ENCODE measurements at regions not wholly inside any gene's neighbourhood (a gene's known extent, or its start where the extent isn't known, plus 50 kb on each side); places are given as distances from the start of the nearest gene placed in this dataset.
"Not testable (repeated sequence)": the region's sequence is repeated elsewhere in the genome, so short reads cannot be mapped to it uniquely, and the experiment has no call there.

GRCh38 chr14:104405360-104406226, 174.0 kb upstream of the C14orf180 start:
- no peaks in the 10 kb centered on the region for H3K27me3 ChIP-seq (ENCODE audit: insufficient read depth, low read length)
- H3K9me3 ChIP-seq (ENCODE audit: low read depth, low read length): no peaks in the 10 kb centered on the region
- H3K4me1 ChIP-seq (ENCODE audit: insufficient read depth, low read length): no peaks in the 10 kb centered on the region
- no peak overlapping the region for H3K4me2 ChIP-seq (ENCODE audit: insufficient read depth, low read length)
- no peak overlapping the region for H3K27ac ChIP-seq (ENCODE audit: low read depth, low read length)
- no peak for TF ChIP-seq CTCF (IDR thresholded peaks at IDR 0.05; ENCODE audit: extremely low read depth, low read depth, low read length)
- DNase-seq (ENCODE audit: insufficient read length, low spot score, missing footprints): peak; percentile 14
- H2AFZ ChIP-seq (ENCODE audit: low read length): no peak overlapping the region
- H3K4me3 ChIP-seq (ENCODE audit: insufficient read depth, low read length): no peak overlapping the region
- H4K20me1 ChIP-seq (ENCODE audit: insufficient read depth, low read length): no peaks in the 10 kb centered on the region
- no peaks in the 10 kb centered on the region for H3K79me2 ChIP-seq (ENCODE audit: insufficient read depth, low read length)
- no peaks in the 10 kb centered on the region for H3K36me3 ChIP-seq (ENCODE audit: insufficient read depth, low read length)

DNA sequence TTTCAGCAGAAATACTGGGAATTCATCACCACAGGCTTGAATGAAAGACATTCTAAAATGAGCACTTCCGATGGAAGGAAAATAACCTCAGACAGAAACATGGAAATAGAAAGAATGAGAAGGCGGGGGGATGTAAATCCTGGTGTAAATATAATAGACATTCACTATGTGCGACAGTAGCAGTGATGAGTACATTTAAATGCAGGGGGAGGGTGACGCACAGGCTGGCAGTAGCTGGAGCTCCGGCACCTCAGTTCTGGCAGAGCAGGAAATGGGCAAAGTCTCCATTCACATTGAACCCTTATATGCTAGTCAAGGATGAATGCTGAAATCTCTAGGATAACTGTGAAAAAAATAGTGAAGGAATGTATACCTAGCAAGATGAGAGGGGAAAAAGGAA, 172.7 kb upstream of the C14orf180 start:
- H3K79me2 ChIP-seq (ENCODE audit: insufficient read depth, low read length): no peaks in the 10 kb centered on the region
- no peaks in the 10 kb centered on the region for H3K27me3 ChIP-seq (ENCODE audit: insufficient read depth, low read length)
- no peaks in the 10 kb centered on the region for H3K9me3 ChIP-seq (ENCODE audit: low read depth, low read length)
- H3K4me3 ChIP-seq (ENCODE audit: insufficient read depth, low read length): no peak overlapping the region
- no peak for TF ChIP-seq CTCF (IDR thresholded peaks at IDR 0.05; ENCODE audit: extremely low read depth, low read depth, low read length)
- DNase-seq (ENCODE audit: insufficient read length, low spot score, missing footprints): no peak
- H3K4me1 ChIP-seq (ENCODE audit: insufficient read depth, low read length): no peaks in the 10 kb centered on the region
- no peaks in the 10 kb centered on the region for H4K20me1 ChIP-seq (ENCODE audit: insufficient read depth, low read length)
- no peaks in the 10 kb centered on the region for H3K36me3 ChIP-seq (ENCODE audit: insufficient read depth, low read length)
- H3K27ac ChIP-seq (ENCODE audit: low read depth, low read length): no peak overlapping the region
- no peak overlapping the region for H3K4me2 ChIP-seq (ENCODE audit: insufficient read depth, low read length)
- no peak overlapping the region for H2AFZ ChIP-seq (ENCODE audit: low read length)

DNA sequence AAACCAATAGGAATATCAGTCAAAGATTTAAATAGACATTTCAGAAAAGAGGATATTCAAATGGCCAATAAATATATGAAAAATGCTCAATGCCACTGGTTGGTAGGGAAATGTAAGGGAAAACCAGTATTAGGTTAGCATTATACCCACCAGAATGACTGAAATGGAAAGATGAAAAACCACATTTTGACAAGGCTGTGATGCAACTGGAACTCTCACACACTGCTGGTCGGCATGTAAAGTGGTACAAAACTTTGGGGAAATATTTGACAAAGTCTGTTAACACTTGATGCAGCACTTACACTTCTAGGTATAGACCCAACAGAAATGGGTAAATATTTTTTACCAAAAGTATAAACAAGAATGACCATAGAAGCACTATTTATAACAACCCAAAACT, 163.2 kb upstream of the C14orf180 start:
- no peak for DNase-seq (ENCODE audit: insufficient read length, low spot score, missing footprints)
- Histone ChIP-seq H3K9me3 (ENCODE audit: low read depth, low read length) (no peaks in the 10 kb centered on the region), H3K79me2 (ENCODE audit: insufficient read depth, low read length) (no peaks in the 10 kb centered on the region), H4K20me1 (ENCODE audit: insufficient read depth, low read length) (no peaks in the 10 kb centered on the region), H3K4me1 (ENCODE audit: insufficient read depth, low read length) (no peaks in the 10 kb centered on the region), H2AFZ (ENCODE audit: low read length) (no peak overlapping the region), H3K27me3 (ENCODE audit: insufficient read depth, low read length) (no peaks in the 10 kb centered on the region), H3K4me3 (ENCODE audit: insufficient read depth, low read length) (no peak overlapping the region), H3K27ac (ENCODE audit: low read depth, low read length) (no peak overlapping the region), H3K4me2 (ENCODE audit: insufficient read depth, low read length) (no peak overlapping the region), H3K36me3 (ENCODE audit: insufficient read depth, low read length) (no peaks in the 10 kb centered on the region)
- TF ChIP-seq CTCF (IDR thresholded peaks at IDR 0.05; ENCODE audit: extremely low read depth, low read depth, low read length): no peak

DNA sequence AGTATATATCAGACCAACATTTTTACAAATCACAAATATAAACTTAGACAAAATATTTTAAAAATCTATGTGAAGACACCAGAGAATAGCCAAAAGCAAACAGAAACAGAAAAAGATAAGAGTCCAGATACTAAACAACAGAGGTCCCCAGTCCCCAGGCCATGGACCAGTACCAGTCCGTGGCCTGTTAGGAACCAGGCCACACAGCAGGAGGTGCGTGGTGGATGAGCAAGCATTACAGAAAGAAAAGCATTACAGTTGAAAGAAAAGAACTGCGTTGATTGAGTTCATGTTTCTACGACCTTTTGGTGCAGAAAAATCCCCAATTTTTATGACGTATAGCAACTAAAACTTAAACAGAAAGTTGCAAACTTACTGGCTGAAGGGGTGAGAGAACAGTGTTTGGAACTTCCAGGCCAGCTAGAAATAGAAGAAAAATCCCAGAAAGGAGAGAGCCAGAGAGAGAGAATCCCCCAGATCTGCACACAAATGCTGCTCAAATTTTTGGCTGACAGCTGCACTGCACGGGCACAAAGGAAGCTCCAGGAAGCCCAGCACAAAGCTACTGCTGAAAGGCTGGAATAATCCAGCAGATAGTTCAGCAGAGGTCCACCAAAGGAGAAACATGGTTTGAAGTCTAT, 159.6 kb upstream of the C14orf180 start:
- TF ChIP-seq CTCF (IDR thresholded peaks at IDR 0.05; ENCODE audit: extremely low read depth, low read depth, low read length): no peak
- Histone ChIP-seq H3K36me3 (ENCODE audit: insufficient read depth, low read length) (no peaks in the 10 kb centered on the region), H3K9me3 (ENCODE audit: low read depth, low read length) (no peaks in the 10 kb centered on the region), H4K20me1 (ENCODE audit: insufficient read depth, low read length) (no peaks in the 10 kb centered on the region), H3K27me3 (ENCODE audit: insufficient read depth, low read length) (no peaks in the 10 kb centered on the region), H2AFZ (ENCODE audit: low read length) (no peak overlapping the region), H3K4me3 (ENCODE audit: insufficient read depth, low read length) (no peak overlapping the region), H3K27ac (ENCODE audit: low read depth, low read length) (no peak overlapping the region), H3K4me1 (ENCODE audit: insufficient read depth, low read length) (no peaks in the 10 kb centered on the region), H3K4me2 (ENCODE audit: insufficient read depth, low read length) (no peak overlapping the region), H3K79me2 (ENCODE audit: insufficient read depth, low read length) (no peaks in the 10 kb centered on the region)
- DNase-seq (ENCODE audit: insufficient read length, low spot score, missing footprints): peak; percentile 66

GRCh38 chr14:104420523-104420922, 159.0 kb upstream of the C14orf180 start:
- not testable (repeated sequence) for H4K20me1 ChIP-seq (ENCODE audit: insufficient read depth, low read length); H3K4me2 ChIP-seq (ENCODE audit: insufficient read depth, low read length); H3K36me3 ChIP-seq (ENCODE audit: insufficient read depth, low read length); H3K4me3 ChIP-seq (ENCODE audit: insufficient read depth, low read length); H3K4me1 ChIP-seq (ENCODE audit: insufficient read depth, low read length); H3K27ac ChIP-seq (ENCODE audit: low read depth, low read length); DNase-seq (ENCODE audit: insufficient read length, low spot score, missing footprints); H3K27me3 ChIP-seq (ENCODE audit: insufficient read depth, low read length); H3K79me2 ChIP-seq (ENCODE audit: insufficient read depth, low read length); H3K9me3 ChIP-seq (ENCODE audit: low read depth, low read length); H2AFZ ChIP-seq (ENCODE audit: low read length)
